Inflammatory macrophage treated with lipopolysaccharide for 4 hours (primary cell): ENCODE measurements at regions not wholly inside any gene's neighbourhood (a gene's known extent, or its start where the extent isn't known, plus 50 kb on each side); places are given as distances from the start of the nearest gene placed in this dataset.
A peak's percentile ranks its signal among the peaks of the same experiment; 100 is the strongest.

ENCODE experiments used
- DNase-seq: peaks from one replicate; pipeline ENCODE4 v3.0.0-alpha.2; 2020

- DNase-seq = no peak
Measured at GRCh38 chr22:46067159-46068111, 82.9 kb upstream of the PPARA start.

DNA sequence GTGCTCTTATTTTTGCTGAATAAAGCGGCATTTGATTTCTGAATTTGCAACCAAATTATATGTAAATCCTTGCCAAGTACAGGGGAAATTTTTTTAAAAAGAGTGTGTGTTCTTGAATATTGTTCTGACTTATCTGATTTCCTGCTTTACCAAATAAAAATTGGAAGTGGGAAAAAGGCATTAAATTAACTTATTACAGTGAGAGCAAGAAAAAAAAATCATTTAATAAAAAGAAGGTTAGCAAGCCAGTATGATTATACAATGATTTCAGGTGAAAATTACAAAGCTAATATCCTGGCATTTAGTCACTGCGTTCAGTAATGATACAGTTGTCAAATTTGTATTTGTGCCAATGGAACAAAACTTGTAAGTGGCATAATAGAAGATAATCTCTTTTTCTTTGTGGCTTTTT lies 82.1 kb upstream of the PPARA start:
- DNase-seq = no peak

GRCh38 chr22:46068593-46069491 lies 81.5 kb upstream of the PPARA start:
- peak; percentile 44 for DNase-seq

DNA sequence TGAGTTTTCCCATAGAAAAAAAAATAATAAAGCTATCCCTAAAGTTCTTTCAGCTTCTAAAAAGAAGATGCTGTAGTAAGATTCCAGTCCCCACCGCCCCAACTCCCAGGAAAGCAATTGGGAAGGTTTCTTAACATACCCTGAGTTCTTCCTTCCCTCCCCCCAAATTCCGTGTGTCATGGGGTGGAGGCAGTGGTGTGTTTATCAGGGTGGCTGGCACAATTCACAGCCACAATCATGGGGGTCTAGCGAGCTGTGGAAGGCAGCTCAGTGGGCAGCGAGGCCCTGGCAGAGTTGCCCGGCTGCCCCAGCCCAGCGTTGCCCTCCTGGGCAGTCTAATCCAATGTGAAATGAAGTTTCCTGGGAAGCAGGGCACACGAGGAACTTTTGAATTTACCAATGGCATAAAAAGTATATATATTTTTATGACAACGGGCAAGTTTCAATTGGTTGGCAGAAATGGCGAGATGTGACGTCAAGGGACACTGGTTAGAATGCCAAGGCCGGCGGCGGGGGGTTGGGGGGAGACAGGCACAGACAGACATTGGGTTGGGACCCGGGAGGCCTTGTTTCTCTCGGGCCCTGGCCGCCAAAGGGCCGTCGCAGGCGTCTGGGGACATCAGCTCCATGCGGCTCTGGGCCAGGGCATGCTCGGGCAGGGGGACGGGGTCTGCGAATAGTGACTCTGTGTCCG lies 80.7 kb upstream of the PPARA start:
- peak; percentile 85 for DNase-seq

DNA sequence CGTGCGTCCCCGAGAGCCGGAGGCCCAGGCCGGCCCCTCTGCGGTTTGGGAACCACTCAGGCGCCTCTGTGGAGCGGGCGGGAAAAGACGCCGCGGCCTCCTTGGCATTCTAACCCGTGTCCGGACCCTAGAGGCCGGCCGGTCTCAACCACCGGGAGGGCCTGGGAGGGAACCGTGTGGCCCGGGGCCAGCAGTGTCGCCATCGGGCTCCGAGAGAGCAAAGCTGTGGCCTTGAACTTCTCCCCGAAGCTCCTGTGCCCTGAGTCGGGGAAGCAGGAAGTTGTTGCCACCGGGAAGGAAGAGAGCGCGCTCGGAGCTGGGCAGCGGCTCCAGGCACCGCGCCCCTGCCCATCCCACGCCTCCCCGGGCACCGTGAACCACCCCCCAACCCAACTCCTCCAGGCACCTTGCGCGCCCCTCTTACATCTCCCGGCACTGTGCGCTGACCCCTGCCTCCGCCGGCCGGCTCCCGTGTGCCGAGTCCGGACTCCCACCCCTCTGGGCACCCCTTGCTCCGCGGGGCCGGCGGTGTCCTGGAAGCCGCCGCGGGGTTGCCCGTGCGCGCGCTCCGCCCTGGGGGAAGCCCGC lies 80.0 kb upstream of the PPARA start:
- DNase-seq = peak; percentile 73

DNA sequence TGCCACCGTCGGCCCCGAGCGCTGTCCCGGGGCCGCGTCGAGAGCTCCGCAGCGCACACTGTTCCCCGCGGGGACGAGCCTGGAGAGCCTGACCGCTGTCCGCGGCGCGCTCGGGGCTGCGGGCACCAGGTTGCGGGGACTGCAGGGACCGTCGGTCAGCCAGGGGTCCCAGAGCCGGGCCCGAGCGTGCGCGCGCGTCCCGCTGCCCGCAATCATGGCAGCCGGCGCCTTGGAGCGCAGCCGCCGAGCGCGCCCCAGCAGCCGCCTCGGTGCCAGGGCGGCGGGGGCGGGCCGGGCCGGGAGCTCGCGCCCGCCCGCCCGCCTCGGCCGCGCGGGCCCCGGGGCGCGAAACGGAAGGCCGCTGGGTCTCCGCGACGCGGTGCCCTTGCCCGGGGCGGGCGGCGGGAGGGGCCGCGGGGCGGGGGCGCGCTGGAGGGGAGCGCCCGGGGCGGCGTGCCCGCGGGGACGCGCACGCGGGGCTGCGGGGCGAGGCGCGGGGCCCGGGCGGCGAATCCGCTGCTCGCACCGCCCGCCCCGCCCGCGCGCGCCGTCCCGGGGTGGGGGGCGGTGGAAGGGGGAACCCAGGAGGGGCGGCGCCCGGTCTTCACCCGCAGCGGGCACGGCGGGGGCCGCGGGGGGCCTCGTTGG lies 79.4 kb upstream of the PPARA start:
- peak; percentile 63 for DNase-seq

GRCh38 chr22:46071451-46072109 lies 78.7 kb upstream of the PPARA start:
- DNase-seq = peak; percentile 49

GRCh38 chr22:46072110-46072881 lies 78.0 kb upstream of the PPARA start:
- DNase-seq = peak; percentile 89

DNA sequence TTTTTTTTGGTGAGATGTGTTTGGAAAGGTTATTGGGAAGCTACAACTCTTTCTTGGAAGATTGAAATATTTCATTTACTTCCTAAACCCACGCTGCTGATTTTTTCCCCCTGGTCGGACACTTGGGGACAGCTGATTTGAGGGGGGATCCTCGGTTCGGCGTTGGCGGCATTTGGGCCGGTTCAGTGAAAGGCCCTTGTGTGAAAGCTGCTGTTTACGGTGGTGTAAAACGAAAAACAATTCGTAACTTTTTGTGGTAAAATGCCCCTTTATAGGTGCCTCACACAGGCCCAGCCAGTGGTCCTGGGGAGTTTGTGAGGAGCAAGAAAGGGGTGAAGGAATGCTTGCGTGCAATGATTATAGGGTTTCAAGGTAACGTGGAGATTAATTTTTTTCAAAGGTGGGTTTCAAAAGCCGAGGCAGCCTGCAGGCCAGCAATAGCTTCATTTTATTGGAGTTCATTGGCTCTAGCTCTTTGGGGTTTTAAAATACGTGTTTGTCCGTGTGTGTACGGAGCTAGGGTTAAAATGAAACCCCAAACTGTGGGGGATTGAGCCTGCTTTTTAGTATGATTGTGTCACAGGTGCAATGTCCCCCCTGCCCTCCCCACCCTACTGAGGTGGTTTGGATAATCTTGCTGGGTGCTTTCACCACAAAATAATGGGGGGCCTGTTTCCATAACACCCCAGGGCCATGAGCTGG lies 77.2 kb upstream of the PPARA start:
- no peak for DNase-seq

DNA sequence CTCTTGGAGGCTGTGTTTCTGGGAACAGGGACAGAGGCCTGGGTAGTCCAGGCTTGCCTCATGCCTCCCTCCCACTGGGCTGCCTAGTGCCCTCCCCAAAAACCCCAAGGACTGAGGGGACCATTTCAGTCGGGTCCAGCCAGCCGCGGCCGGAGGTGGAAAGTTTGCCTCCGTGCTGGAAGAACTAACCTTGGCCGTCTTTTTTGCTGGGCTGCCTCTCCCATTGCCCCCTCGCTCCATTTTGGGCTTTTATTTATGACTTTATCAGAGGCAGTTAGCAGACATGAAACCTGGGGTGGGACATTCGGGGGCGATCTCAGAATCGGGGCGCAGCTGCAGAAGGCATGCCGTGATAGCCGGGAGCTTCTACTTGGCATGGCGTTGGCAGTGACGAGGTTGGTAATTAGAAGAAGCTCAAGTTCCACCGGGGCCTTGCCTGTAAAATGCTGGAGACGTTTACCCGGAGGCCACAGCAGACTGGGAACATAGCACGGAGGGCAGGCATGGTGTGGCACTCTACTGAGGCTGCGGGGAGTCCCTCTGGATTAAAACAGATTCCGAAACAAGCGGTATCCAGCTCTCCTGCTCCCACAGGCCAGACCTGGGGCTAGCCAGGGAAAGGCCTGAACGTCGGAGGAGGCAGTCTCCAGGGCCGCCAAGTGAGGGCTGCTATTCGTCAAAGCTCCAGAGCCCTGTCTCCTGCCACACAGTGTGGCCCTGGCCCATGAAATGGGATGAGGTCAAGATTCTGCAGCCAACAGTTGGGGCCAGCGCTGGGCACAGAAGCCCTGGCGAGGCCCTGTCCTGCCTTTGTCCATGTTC lies 76.4 kb upstream of the PPARA start:
- peak; percentile 20 for DNase-seq

DNA sequence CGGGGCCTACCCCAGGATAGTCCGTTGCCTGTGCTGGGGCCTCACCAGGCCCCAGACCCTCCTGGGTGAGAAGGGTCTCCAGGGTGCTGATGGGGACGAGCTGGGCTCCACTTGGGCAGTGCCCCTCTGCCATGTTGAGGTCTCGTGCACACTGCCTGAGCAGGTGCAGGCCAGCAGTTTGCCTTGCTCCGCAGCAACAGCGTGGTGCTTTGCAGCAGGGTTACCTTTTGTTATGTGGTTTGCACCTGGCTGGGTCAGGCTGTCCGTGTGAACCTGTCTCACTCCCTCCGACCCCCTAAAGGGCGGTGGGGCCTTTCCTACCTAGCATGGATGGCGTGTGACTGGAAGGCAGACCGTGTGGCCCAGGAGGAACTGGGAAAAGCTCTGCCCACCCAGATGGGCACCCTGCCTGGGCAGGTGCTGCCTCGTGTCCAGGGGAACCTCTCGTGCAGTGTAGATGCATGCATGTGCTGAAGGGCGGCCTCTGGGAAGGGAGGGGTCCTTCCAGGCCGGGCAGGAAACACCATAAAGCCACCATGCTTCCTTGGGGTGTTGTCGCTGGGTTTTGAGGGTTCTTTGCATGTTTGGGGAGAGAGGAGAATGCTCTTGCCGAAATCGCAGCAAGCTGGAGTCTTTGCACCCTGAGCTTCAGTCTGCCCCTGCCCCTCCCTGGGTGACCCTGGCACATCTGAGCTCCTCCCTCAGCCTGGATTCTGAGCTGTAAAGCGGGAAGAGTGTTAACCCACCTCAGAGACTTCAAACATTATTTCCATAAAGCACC lies 75.4 kb upstream of the PPARA start:
- DNase-seq = no peak

GRCh38 chr22:46075764-46076531 lies 74.4 kb upstream of the PPARA start:
- no peak for DNase-seq

GRCh38 chr22:46076651-46077339 lies 73.5 kb upstream of the PPARA start:
- DNase-seq = no peak

DNA sequence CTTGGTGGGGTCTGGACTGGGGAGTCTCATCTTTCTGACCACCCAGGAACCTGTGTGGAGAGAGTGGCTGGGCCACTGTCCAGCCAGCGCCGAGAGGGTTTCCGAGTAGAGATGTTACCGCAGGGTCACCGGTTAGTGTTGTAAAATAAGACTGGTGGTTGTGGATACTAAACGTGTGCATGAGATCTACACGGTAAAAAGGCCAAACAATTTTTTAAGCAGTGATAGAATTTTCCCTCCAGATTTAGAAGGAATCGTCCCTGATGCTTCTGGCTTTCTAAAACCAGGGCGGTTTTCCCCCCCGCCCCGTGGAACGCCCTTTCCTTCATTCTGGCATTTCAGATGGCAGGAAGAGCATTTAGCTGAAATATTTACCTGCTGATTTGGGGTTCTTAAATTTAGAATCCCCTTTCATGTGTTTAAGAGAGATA lies 72.6 kb upstream of the PPARA start:
- DNase-seq = no peak

DNA sequence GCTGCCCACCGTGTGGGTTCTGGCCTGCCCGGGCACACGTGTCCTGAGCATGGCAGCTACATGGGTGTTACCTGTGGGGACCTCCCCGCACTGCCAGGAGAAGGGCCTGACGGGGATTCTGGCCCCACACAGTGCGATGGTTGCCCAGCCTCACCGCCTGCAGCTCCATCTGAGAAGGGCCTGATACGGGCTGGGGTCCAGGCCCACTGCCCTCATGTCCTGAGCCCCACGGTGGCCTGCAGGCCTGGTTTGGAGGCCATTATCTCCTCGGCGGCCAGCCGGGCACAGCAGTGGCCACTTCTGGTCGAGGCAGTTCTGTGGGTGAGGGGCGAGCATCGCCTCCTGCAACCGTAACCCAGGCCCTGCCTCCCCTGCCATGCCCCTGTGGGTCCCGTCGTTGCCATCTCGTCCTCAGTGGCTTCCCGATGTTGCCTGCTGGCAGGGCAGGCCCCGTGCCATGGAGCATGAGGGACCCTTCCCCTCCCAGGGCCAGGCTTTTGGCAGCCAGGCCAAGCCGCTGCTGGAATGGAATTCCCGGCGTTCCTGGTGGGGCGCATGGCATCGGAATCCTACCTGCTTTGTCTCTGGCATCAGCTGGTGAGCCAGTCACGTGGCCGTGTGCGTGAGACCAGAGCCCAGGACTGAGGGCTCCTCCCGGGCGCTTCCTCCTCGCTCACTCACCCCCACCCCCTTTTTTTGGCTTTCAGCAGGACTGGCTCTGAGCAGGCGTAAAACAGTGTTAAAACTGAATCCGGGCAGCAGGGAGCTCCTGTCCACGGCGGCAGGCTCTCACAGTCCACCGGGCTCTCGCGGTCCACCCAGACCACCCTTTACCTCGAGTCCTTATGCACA lies 71.9 kb upstream of the PPARA start:
- no peak for DNase-seq
